ENCODE measurements at regions not wholly inside any gene's neighbourhood (a gene's known extent, or its start where the extent isn't known, plus 50 kb on each side); places are given as distances from the start of the nearest gene placed in this dataset.

DNA sequence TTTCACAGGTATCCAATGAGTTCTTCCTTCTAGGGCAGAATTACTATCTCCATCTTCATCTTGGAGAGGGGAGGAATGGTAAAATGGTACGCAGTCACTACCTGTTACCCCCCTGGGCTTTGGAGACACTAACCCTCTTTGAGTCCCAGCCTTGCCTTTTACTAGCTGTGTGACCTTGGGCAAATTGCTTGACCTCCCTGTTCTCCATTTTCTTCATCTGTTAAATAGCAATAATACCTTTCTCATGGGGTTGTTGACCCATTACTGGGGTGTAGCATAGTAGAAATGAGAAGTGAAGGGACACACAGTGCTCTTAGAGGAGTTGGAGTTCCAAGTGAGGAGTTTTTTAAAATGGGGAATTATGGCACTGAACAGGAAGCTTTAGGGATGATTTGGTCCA lies 324.7 kb downstream of the FOXL1 start:
- DNase-seq (ENCODE audit: low read depth, low spot score): no peak
- ChIA-PET POLR2A (no interaction called here), CTCF (no interaction called here)
- no peak overlapping the region for H3K4me3 ChIP-seq (ENCODE audit: low read depth, low read length)
- TF ChIP-seq, protein P1, sequence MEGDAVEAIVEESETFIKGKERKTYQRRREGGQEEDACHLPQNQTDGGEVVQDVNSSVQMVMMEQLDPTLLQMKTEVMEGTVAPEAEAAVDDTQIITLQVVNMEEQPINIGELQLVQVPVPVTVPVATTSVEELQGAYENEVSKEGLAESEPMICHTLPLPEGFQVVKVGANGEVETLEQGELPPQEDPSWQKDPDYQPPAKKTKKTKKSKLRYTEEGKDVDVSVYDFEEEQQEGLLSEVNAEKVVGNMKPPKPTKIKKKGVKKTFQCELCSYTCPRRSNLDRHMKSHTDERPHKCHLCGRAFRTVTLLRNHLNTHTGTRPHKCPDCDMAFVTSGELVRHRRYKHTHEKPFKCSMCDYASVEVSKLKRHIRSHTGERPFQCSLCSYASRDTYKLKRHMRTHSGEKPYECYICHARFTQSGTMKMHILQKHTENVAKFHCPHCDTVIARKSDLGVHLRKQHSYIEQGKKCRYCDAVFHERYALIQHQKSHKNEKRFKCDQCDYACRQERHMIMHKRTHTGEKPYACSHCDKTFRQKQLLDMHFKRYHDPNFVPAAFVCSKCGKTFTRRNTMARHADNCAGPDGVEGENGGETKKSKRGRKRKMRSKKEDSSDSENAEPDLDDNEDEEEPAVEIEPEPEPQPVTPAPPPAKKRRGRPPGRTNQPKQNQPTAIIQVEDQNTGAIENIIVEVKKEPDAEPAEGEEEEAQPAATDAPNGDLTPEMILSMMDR (IDR thresholded peaks at IDR 0.05; ENCODE audit: insufficient read depth, low read length, missing control alignments): no peak

GRCh38 chr16:86905302-86905701 lies 327.0 kb downstream of the FOXL1 start:
- ChIA-PET CTCF (no interaction called here), POLR2A (no interaction called here)
- no peak overlapping the region for H3K4me3 ChIP-seq (ENCODE audit: low read depth, low read length)
- no peak for DNase-seq (ENCODE audit: low read depth, low spot score)
- TF ChIP-seq, protein P1 (IDR thresholded peaks at IDR 0.05; ENCODE audit: insufficient read depth, low read length, missing control alignments): no peak

DNA sequence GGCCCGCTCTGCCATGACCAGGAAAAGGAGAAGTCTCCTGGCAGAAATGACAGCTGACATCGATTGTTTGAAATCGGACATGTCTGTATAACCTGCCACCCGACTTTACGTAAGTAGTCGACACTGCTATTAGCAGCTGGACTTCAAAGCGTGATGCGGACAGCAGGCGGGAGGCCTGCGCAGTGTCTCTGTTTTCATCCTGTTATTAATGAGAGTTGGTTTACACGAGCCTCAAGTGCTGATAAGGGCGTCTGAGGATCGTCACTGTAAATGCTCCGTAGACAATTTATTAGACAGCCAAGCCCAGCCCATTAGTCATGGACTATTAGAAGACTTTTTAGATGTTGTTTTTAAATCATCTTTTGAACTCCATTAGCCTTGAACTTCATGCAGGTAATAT lies 328.3 kb downstream of the FOXL1 start:
- no peak overlapping the region for H3K4me3 ChIP-seq (ENCODE audit: low read depth, low read length)
- TF ChIP-seq, protein P1 (IDR thresholded peaks at IDR 0.05; ENCODE audit: insufficient read depth, low read length, missing control alignments): no peak
- DNase-seq (ENCODE audit: low read depth, low spot score): no peak
- CTCF ChIA-PET: interaction anchor here (1.1 kb wide), 1 partner anchor 30 kb away, joined by 4 read pairs; no protein-coding TSS in a partner anchor
- POLR2A ChIA-PET: no interaction called here

DNA sequence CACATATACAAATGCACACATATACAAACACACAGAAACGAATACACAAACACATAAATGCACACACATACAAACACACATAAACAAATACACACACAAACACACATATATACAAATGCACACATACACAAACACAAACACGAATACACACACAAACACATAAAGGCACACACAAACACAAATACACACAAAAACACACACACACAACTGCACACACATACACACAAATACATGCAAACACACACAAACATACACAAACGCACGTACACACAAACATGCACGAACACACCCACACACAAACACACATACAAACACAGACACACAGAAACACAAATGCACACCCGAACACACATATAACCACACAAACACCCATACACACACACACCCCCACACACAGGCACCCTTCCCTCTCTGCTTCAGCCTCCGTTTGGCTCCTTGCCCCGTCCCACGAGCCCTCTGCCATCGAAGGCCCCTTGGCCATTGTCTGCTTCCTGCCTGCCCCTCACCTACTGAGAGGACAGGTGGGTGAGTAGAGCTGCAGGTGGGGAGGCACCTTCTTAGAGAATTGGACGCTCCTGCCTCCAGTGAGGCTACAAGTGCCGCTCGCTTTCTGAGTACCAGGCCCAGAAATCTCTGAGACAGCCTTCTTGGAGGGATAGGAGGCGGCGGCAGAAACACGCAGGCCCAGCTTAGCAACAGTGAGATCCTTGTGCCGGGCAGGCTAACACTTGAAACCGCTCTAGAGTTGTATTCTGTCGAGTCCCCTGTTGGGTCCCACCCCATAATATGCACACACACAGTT lies 331.2 kb downstream of the FOXL1 start:
- no peak for DNase-seq (ENCODE audit: low read depth, low spot score)

GRCh38 chr16:86910161-86910769 lies 331.9 kb downstream of the FOXL1 start:
- TF ChIP-seq, protein P1 (IDR thresholded peaks at IDR 0.05; ENCODE audit: insufficient read depth, low read length, missing control alignments): no peak
- ChIA-PET POLR2A (no interaction called here), CTCF (no interaction called here)
- no peak overlapping the region for H3K4me3 ChIP-seq (ENCODE audit: low read depth, low read length)
- DNase-seq (ENCODE audit: low read depth, low spot score): no peak

More for the DNA sequence above, 331.2 kb downstream of the FOXL1 start:
- H3K4me3 ChIP-seq (ENCODE audit: low read depth, low read length): no peak overlapping the region
- TF ChIP-seq, protein P1 (IDR thresholded peaks at IDR 0.05; ENCODE audit: insufficient read depth, low read length, missing control alignments): no peak
- POLR2A ChIA-PET: no interaction called here
- CTCF ChIA-PET: no interaction called here

DNA sequence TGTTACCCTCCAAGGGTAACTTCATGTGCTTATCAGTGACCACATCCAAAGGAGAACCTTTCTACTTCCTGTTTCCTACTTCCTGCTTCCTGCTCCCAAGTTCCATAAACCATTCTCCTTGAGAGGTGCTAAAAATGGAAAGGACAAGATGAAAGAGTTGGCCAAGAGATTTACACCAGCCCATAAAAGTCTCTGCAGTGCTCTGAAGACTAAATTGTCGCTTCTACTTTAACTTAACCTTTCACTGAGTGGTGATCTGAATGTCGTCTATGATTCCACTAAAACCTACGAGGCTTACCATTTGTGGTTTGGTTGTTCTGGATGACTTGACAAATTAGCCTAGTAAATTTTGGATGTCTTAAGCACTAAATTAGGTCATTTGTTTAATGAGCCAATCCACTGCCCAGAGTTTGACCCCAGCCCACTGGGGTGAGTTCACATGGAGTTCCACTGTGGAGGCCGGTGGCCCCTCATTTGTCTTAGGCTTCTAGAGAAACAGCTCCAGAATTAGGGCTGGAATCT lies 333.1 kb downstream of the FOXL1 start:
- TF ChIP-seq, protein P1 (IDR thresholded peaks at IDR 0.05; ENCODE audit: insufficient read depth, low read length, missing control alignments): no peak
- CTCF ChIA-PET: interaction anchor here (0.6 to 1.2 kb wide), 2 partner anchors 151 to 166 kb away, joined by 3 to 4 read pairs; no protein-coding TSS in a partner anchor
- no peak for DNase-seq (ENCODE audit: low read depth, low spot score)
- POLR2A ChIA-PET: no interaction called here
- H3K4me3 ChIP-seq (ENCODE audit: low read depth, low read length): no peak overlapping the region
